ENCODE measurements at regions not wholly inside any gene's neighbourhood (a gene's known extent, or its start where the extent isn't known, plus 50 kb on each side); places are given as distances from the start of the nearest gene placed in this dataset.

- TF ChIP-seq, protein P1, sequence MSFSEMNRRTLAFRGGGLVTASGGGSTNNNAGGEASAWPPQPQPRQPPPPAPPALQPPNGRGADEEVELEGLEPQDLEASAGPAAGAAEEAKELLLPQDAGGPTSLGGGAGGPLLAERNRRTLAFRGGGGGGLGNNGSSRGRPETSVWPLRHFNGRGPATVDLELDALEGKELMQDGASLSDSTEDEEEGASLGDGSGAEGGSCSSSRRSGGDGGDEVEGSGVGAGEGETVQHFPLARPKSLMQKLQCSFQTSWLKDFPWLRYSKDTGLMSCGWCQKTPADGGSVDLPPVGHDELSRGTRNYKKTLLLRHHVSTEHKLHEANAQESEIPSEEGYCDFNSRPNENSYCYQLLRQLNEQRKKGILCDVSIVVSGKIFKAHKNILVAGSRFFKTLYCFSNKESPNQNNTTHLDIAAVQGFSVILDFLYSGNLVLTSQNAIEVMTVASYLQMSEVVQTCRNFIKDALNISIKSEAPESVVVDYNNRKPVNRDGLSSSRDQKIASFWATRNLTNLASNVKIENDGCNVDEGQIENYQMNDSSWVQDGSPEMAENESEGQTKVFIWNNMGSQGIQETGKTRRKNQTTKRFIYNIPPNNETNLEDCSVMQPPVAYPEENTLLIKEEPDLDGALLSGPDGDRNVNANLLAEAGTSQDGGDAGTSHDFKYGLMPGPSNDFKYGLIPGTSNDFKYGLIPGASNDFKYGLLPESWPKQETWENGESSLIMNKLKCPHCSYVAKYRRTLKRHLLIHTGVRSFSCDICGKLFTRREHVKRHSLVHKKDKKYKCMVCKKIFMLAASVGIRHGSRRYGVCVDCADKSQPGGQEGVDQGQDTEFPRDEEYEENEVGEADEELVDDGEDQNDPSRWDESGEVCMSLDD (tag by site-specific recombination; IDR thresholded peaks at IDR 0.05), result no peak
- no peak for TF ChIP-seq INSM2 (tag by site-specific recombination; IDR thresholded peaks at IDR 0.05)
- TF ChIP-seq OSR2 (tag by site-specific recombination; IDR thresholded peaks at IDR 0.05), result no peak
- no peak for TF ChIP-seq GLIS1 (tag by site-specific recombination; IDR thresholded peaks at IDR 0.05)
Measured at GRCh38 chr19:29106346-29106885, 106.5 kb downstream of the UQCRFS1 start (continued).

DNA sequence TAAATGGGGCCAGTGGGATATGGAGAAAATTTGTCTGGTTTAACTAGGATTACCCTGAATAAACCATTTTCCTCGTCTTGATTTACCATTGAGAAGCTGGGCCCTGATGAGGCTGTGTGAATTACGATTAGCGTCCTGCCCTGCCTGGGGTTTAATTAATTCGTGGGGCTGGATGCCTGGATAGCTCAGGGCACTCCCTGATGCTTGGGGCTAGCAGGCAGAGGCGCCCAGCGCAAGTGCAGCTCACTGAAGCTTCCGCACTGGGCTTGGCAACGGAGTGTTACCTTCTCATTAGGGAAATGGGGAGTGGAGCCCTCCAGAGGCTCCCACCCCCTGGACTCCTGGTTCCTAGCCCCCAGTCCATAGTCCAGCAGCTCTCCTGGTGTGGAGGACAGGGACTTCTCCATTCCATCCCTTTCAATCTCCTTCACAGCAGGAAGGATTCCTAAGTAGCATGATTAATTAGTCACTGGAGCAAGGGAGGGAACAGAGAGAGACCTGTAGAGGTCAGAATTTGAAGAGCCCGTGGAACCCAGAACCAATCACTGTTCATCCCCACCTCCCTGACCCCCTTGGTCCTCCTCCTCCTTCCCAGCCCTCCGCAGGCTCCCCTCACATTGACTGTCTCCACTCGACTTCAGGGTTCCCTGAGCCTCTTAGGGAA is 107.2 kb downstream of the UQCRFS1 start:
- no peaks in the 10 kb centered on the region for H3K36me3 ChIP-seq (ENCODE audit: control insufficient read depth in 2 of 2, insufficient read depth in 1 of 2, low read length in 2 of 2)
- no peak overlapping the region for H3K27ac ChIP-seq (ENCODE audit: extremely low read depth, low read depth, low read length)
- no peak for TF ChIP-seq ZNF530 (tag by site-specific recombination; IDR thresholded peaks at IDR 0.05; ENCODE audit: low read depth)
- no peak for TF ChIP-seq ZBTB7A (tag by site-specific recombination; IDR thresholded peaks at IDR 0.05; ENCODE audit: low read depth)
- TF ChIP-seq ZNF777 (tag by site-specific recombination; IDR thresholded peaks at IDR 0.05; ENCODE audit: borderline replicate concordance), result no peak
- no peak for TF ChIP-seq ZNF785 (tag by site-specific recombination; IDR thresholded peaks at IDR 0.05)
- TF ChIP-seq, protein P2, sequence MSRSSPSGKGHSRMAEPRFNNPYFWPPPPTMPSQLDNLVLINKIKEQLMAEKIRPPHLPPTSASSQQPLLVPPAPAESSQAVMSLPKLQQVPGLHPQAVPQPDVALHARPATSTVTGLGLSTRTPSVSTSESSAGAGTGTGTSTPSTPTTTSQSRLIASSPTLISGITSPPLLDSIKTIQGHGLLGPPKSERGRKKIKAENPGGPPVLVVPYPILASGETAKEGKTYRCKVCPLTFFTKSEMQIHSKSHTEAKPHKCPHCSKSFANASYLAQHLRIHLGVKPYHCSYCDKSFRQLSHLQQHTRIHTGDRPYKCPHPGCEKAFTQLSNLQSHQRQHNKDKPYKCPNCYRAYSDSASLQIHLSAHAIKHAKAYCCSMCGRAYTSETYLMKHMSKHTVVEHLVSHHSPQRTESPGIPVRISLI (tag by site-specific recombination; IDR thresholded peaks at IDR 0.05), result no peak
- no peak for TF ChIP-seq ZNF624 (tag by site-specific recombination; IDR thresholded peaks at IDR 0.05)
- no peak for TF ChIP-seq ZNF658 (tag by site-specific recombination; IDR thresholded peaks at IDR 0.05)
- TF ChIP-seq ZFP3 (tag by site-specific recombination; IDR thresholded peaks at IDR 0.05; ENCODE audit: low read depth), result no peak
- TF ChIP-seq, protein P3, sequence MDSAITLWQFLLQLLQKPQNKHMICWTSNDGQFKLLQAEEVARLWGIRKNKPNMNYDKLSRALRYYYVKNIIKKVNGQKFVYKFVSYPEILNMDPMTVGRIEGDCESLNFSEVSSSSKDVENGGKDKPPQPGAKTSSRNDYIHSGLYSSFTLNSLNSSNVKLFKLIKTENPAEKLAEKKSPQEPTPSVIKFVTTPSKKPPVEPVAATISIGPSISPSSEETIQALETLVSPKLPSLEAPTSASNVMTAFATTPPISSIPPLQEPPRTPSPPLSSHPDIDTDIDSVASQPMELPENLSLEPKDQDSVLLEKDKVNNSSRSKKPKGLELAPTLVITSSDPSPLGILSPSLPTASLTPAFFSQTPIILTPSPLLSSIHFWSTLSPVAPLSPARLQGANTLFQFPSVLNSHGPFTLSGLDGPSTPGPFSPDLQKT (IDR thresholded peaks at IDR 0.05; ENCODE audit: borderline replicate concordance, low read depth, low read length), result no peak
- no peak for TF ChIP-seq ZNF302 (tag by site-specific recombination; IDR thresholded peaks at IDR 0.05; ENCODE audit: low read depth)
- no peak for TF ChIP-seq KLF8 (tag by site-specific recombination; IDR thresholded peaks at IDR 0.05)
- TF ChIP-seq, protein P4, sequence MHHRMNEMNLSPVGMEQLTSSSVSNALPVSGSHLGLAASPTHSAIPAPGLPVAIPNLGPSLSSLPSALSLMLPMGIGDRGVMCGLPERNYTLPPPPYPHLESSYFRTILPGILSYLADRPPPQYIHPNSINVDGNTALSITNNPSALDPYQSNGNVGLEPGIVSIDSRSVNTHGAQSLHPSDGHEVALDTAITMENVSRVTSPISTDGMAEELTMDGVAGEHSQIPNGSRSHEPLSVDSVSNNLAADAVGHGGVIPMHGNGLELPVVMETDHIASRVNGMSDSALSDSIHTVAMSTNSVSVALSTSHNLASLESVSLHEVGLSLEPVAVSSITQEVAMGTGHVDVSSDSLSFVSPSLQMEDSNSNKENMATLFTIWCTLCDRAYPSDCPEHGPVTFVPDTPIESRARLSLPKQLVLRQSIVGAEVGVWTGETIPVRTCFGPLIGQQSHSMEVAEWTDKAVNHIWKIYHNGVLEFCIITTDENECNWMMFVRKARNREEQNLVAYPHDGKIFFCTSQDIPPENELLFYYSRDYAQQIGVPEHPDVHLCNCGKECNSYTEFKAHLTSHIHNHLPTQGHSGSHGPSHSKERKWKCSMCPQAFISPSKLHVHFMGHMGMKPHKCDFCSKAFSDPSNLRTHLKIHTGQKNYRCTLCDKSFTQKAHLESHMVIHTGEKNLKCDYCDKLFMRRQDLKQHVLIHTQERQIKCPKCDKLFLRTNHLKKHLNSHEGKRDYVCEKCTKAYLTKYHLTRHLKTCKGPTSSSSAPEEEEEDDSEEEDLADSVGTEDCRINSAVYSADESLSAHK (tag by site-specific recombination; IDR thresholded peaks at IDR 0.05), result no peak
- no peaks in the 10 kb centered on the region for H3K4me1 ChIP-seq (ENCODE audit: control insufficient read depth, insufficient read depth, low read length)
- no peak overlapping the region for H3K4me3 ChIP-seq (ENCODE audit: low read depth, low read length)
- POLR2A ChIA-PET, result no interaction called here
- CTCF ChIA-PET, result interaction anchor here (0.6 to 0.8 kb wide), 2 partner anchors 16 to 24 kb away, joined by 3 to 4 read pairs; no protein-coding TSS in a partner anchor
- H3K9me3 ChIP-seq (ENCODE audit: control insufficient read depth, insufficient read depth, low read depth, low read length), result no peaks in the 10 kb centered on the region
